Fibroblast of pulmonary artery (primary cell): ENCODE measurements at regions not wholly inside any gene's neighbourhood (a gene's known extent, or its start where the extent isn't known, plus 50 kb on each side); places are given as distances from the start of the nearest gene placed in this dataset.

Experiments used
- DNase-seq: peaks from one replicate; pipeline ENCODE4 v3.0.0-alpha.2; 2010; ENCODE audit warnings: low read depth
- H3K4me3 ChIP-seq: replicated peaks from 2 replicates; pipeline ENCODE4 v1.5.1; 2011; ENCODE audit warnings: low read depth, mild to moderate bottlenecking, control low read depth, low read length, moderate library complexity
- TF ChIP-seq, protein P1 (sequence below): IDR thresholded peaks from 2 replicates; pipeline ENCODE4 v1.5.1; 2011; ENCODE audit warnings: mild to moderate bottlenecking, control low read depth, low read length, inconsistent platforms; ENCODE audit errors: missing control alignments

DNA sequence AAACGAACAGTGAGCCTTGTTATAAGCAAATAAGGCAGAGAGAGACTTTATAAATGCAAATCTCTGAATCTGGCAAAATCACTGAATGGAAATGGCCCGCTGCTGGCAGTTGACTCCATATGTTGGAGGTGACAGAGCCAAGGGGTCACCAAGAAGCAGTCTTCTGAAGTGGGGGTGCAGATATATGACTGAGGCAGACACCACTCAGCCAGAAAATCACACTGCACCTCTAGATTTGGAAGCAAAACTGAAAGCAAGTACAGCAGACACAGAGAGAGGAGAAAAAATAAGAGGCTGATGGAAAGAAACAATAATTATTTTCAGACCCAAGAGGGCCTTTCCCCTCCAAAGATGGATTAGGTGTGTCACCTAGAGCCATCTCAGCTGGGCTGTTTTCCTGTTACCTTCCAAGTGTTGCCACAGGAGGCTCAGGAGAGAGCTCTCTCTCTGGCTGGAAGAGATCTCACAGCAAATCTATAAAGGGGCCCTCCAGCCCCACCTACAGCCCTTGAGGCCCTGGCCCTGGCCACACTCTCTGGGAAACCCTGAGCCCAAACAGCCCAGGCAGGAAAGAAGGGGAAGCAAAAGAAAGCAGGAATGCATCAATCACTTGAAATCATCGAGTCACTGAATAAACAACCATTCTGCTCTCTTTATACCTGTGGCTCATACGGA, 585.1 kb upstream of the PSMD7 start:
- H3K4me3 ChIP-seq = no peak overlapping the region
- TF ChIP-seq, protein P1, sequence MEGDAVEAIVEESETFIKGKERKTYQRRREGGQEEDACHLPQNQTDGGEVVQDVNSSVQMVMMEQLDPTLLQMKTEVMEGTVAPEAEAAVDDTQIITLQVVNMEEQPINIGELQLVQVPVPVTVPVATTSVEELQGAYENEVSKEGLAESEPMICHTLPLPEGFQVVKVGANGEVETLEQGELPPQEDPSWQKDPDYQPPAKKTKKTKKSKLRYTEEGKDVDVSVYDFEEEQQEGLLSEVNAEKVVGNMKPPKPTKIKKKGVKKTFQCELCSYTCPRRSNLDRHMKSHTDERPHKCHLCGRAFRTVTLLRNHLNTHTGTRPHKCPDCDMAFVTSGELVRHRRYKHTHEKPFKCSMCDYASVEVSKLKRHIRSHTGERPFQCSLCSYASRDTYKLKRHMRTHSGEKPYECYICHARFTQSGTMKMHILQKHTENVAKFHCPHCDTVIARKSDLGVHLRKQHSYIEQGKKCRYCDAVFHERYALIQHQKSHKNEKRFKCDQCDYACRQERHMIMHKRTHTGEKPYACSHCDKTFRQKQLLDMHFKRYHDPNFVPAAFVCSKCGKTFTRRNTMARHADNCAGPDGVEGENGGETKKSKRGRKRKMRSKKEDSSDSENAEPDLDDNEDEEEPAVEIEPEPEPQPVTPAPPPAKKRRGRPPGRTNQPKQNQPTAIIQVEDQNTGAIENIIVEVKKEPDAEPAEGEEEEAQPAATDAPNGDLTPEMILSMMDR = no peak
- no peak for DNase-seq

DNA sequence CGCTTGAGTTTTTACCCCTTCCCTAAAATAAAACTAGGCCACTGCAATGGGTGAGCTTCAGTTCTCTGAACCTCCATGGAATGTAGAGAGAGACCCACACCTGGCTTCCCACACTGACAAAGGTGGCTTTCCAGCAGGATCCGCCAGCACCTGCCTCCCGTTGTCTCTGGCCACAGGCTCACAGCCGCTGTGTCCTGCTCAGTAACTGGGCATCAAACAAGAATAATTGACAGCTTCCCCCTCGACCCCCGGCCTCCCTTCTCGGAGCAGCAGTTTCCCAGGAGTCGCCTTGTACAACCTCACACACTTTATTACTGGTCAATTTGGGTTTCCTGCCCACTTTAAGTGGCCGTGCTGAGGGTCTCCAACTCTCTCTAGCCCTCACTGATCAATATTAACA, 586.1 kb upstream of the PSMD7 start:
- H3K4me3 ChIP-seq = no peak overlapping the region
- TF ChIP-seq, protein P1 = no peak
- no peak for DNase-seq

DNA sequence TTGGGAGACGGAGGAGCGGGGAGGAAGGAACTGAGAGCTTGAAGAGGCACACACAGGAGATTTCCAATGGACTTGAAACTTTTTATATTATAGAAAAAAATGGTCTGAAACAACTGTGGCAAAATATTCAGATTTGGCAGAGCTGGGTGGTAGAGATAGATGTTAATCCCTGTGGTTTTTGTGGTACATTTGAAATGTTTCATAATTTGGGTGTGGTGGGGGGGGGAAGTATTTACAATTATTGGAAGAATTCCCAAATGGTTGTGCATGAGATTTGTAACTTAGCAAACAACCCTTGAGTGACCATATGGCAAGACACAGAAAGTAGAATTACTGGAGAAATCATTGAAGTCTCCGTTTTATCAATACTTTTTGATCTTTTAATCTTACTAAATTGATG, 588.8 kb upstream of the PSMD7 start:
- H3K4me3 ChIP-seq = no peak overlapping the region
- DNase-seq = no peak
- TF ChIP-seq, protein P1 = no peak

DNA sequence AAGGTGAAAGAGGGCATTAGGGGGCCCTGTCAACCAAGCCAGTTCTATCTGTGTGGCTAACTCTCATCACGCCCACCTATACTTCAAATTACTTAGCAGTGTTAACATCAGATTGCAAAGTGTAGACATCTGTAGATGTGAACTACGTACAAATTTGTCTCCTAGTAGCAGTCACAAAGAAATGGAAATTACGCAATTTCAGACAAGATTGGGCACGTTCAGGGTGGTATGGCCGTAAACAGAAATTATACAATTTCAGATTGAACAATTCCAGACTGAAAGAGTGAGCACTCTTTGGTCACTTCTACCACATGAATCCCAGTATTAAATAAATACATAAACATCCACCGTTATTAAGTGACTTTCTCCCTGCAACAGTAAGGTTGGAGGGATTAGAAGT, 592.7 kb upstream of the PSMD7 start:
- TF ChIP-seq, protein P1 = no peak
- H3K4me3 ChIP-seq = no peak overlapping the region
- DNase-seq = no peak

DNA sequence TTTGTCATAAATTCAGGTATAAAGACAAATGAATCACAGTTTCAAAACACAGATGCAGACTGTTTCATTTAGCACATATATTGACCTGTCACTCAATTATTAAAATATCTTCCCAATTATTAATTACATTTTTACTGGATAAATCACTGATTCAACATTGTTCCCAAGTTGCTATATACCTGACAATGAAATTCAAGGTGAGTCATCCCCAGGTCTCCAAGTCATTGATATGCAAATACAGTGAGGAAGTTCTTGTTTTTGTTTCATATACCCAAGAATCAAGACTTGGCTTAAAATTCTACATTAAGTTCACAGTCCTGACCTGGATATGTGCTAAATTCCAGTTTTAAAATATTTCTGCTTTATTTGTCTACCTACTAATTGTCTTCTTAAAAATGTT, 599.3 kb upstream of the PSMD7 start:
- TF ChIP-seq, protein P1 = no peak
- DNase-seq = no peak
- no peak overlapping the region for H3K4me3 ChIP-seq

DNA sequence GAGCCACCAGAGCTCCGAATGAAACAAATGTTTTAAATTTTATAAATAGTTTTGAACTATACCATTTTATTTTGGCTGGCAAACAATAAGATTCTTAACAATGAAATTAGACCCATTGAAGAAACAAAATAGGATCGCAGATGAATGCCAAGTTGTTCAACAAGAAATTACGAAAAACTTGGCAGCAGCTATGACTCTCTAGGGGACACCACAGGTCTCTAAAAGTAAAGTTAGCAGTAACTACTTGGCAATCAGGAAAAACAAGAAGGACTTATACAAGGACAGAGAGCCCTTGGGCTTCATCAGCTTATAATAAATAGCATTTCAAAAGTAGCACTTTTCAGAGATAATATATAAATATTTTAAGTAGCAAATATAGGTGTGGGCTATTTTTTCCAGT, 603.8 kb upstream of the PSMD7 start:
- TF ChIP-seq, protein P1 = no peak
- H3K4me3 ChIP-seq = no peak overlapping the region
- DNase-seq = no peak

DNA sequence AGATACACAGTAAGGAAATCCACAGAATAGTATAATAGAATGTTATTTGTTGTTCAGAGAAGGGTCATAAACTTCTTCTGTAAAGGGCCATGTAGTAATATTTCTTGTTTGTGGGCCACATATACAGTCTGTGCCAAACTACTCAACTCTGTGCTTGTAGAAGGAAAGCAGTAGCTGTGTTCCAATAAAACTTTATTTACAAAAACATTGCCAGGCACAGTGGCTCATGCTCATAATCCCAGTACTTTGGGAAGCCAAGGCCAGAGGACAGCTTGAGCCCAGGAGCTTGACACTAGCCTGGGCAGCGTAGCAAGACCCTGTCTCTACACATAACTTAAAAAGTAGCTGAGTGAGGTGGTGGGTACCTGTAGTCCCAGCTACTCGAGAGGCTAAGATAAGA, 612.8 kb upstream of the PSMD7 start:
- TF ChIP-seq, protein P1 = no peak
- DNase-seq = no peak
- H3K4me3 ChIP-seq = no peak overlapping the region
